Activated naive CD8-positive, alpha-beta T cell treated with anti-CD3 and anti-CD28 coated beads for 36 hours (primary cell): ENCODE measurements at regions not wholly inside any gene's neighbourhood (a gene's known extent, or its start where the extent isn't known, plus 50 kb on each side); places are given as distances from the start of the nearest gene placed in this dataset.
"Not testable (repeated sequence)": the region's sequence is repeated elsewhere in the genome, so short reads cannot be mapped to it uniquely, and the experiment has no call there.

Experiments
- DNase-seq: peaks from one replicate; pipeline ENCODE4 v3.0.0; 2021
- H3K27ac Mint-ChIP-seq: one replicate; pipeline ENCODE4 v1.8.0; 2022; ENCODE audit warnings: mild to moderate bottlenecking, moderate library complexity, mixed read lengths
- H3K27me3 Mint-ChIP-seq: one replicate; pipeline ENCODE4 v1.8.0; 2022; ENCODE audit warnings: mild to moderate bottlenecking, mixed read lengths
- H3K36me3 Mint-ChIP-seq: one replicate; pipeline ENCODE4 v1.8.0; 2021; ENCODE audit warnings: mild to moderate bottlenecking, mixed read lengths
- H3K4me1 Mint-ChIP-seq: one replicate; pipeline ENCODE4 v1.8.0; 2021; ENCODE audit warnings: mixed read lengths
- H3K4me3 Mint-ChIP-seq: one replicate; pipeline ENCODE4 v1.8.0; 2022; ENCODE audit warnings: mild to moderate bottlenecking, moderate library complexity, mixed read lengths
- H3K9me3 Mint-ChIP-seq: one replicate; pipeline ENCODE4 v1.8.0; 2022; ENCODE audit warnings: mixed read lengths

- no peak for DNase-seq
- no peaks in the 10 kb centered on the region for H3K36me3 Mint-ChIP-seq
- H3K4me1 Mint-ChIP-seq, result no peaks in the 10 kb centered on the region
- no peaks in the 10 kb centered on the region for H3K9me3 Mint-ChIP-seq
- no peaks in the 10 kb centered on the region for H3K27me3 Mint-ChIP-seq
- H3K27ac Mint-ChIP-seq, result no peak overlapping the region
- no peak overlapping the region for H3K4me3 Mint-ChIP-seq
These were observed 375.4 kb downstream of the COL11A1 start for GRCh38 chr1:102732927-102733326.

GRCh38 chr1:102726417-102726816, 381.9 kb downstream of the COL11A1 start:
- H3K9me3 Mint-ChIP-seq, result no peaks in the 10 kb centered on the region
- no peaks in the 10 kb centered on the region for H3K4me1 Mint-ChIP-seq
- H3K27ac Mint-ChIP-seq, result no peak overlapping the region
- H3K27me3 Mint-ChIP-seq, result no peaks in the 10 kb centered on the region
- H3K4me3 Mint-ChIP-seq, result no peak overlapping the region
- no peak for DNase-seq
- H3K36me3 Mint-ChIP-seq, result no peaks in the 10 kb centered on the region

GRCh38 chr1:102724741-102725140, 383.6 kb downstream of the COL11A1 start:
- no peak for DNase-seq
- Mint-ChIP-seq H3K36me3 (no peaks in the 10 kb centered on the region), H3K27me3 (no peaks in the 10 kb centered on the region), H3K9me3 (no peaks in the 10 kb centered on the region), H3K4me3 (no peak overlapping the region), H3K4me1 (no peaks in the 10 kb centered on the region), H3K27ac (no peak overlapping the region)

- H3K27ac Mint-ChIP-seq, result no peak overlapping the region
- no peaks in the 10 kb centered on the region for H3K4me1 Mint-ChIP-seq
- no peaks in the 10 kb centered on the region for H3K27me3 Mint-ChIP-seq
- no peaks in the 10 kb centered on the region for H3K9me3 Mint-ChIP-seq
- DNase-seq, result no peak
- no peak overlapping the region for H3K4me3 Mint-ChIP-seq
- no peaks in the 10 kb centered on the region for H3K36me3 Mint-ChIP-seq
These were observed 393.2 kb downstream of the COL11A1 start for GRCh38 chr1:102715150-102715549.

- no peaks in the 10 kb centered on the region for H3K36me3 Mint-ChIP-seq
These were observed 408.8 kb downstream of the COL11A1 start for GRCh38 chr1:102699524-102699923.

GRCh38 chr1:102693345-102693744, 415.0 kb downstream of the COL11A1 start:
- no peak for DNase-seq
- peaks cover 5% of the 10 kb centered on the region for H3K9me3 Mint-ChIP-seq
- H3K36me3 Mint-ChIP-seq, result no peaks in the 10 kb centered on the region
- no peak overlapping the region for H3K4me3 Mint-ChIP-seq
- H3K4me1 Mint-ChIP-seq, result no peaks in the 10 kb centered on the region
- no peaks in the 10 kb centered on the region for H3K27me3 Mint-ChIP-seq
- H3K27ac Mint-ChIP-seq, result no peak overlapping the region

More at GRCh38 chr1:102699524-102699923, 408.8 kb downstream of the COL11A1 start:
- no peaks in the 10 kb centered on the region for H3K4me1 Mint-ChIP-seq
- H3K27ac Mint-ChIP-seq, result no peak overlapping the region
- DNase-seq, result no peak
- peaks cover 1% of the 10 kb centered on the region for H3K9me3 Mint-ChIP-seq
- no peaks in the 10 kb centered on the region for H3K27me3 Mint-ChIP-seq
- H3K4me3 Mint-ChIP-seq, result no peak overlapping the region

GRCh38 chr1:102691592-102692090, 416.7 kb downstream of the COL11A1 start:
- Mint-ChIP-seq H3K36me3 (no peaks in the 10 kb centered on the region), H3K27ac (no peak overlapping the region), H3K27me3 (no peaks in the 10 kb centered on the region), H3K4me1 (no peaks in the 10 kb centered on the region), H3K9me3 (peaks cover 8% of the 10 kb centered on the region), H3K4me3 (no peak overlapping the region)
- no peak for DNase-seq

- Mint-ChIP-seq H3K27ac (no peak overlapping the region), H3K9me3 (peaks cover 3% of the 10 kb centered on the region), H3K4me1 (no peaks in the 10 kb centered on the region), H3K4me3 (no peak overlapping the region), H3K27me3 (no peaks in the 10 kb centered on the region), H3K36me3 (no peaks in the 10 kb centered on the region)
- DNase-seq, result no peak
These were observed 420.9 kb downstream of the COL11A1 start for GRCh38 chr1:102687383-102687782.

GRCh38 chr1:102661481-102661880, 446.8 kb downstream of the COL11A1 start:
- Mint-ChIP-seq H3K4me1 (no peaks in the 10 kb centered on the region), H3K27ac (no peak overlapping the region), H3K36me3 (no peaks in the 10 kb centered on the region), H3K4me3 (no peak overlapping the region), H3K27me3 (no peaks in the 10 kb centered on the region), H3K9me3 (no peaks in the 10 kb centered on the region)
- DNase-seq, result no peak

- DNase-seq, H3K4me1 Mint-ChIP-seq, H3K4me3 Mint-ChIP-seq, H3K36me3 Mint-ChIP-seq, H3K9me3 Mint-ChIP-seq, H3K27me3 Mint-ChIP-seq, H3K27ac Mint-ChIP-seq: not testable (repeated sequence)
These were observed 448.3 kb downstream of the COL11A1 start for GRCh38 chr1:102659876-102660483.

GRCh38 chr1:102655034-102655433, 453.3 kb downstream of the COL11A1 start:
- Mint-ChIP-seq H3K4me3 (no peak overlapping the region), H3K27me3 (no peaks in the 10 kb centered on the region), H3K36me3 (no peaks in the 10 kb centered on the region), H3K27ac (no peak overlapping the region), H3K9me3 (no peaks in the 10 kb centered on the region), H3K4me1 (no peaks in the 10 kb centered on the region)
- DNase-seq, result no peak

GRCh38 chr1:102640872-102641271, 467.4 kb downstream of the COL11A1 start:
- H3K36me3 Mint-ChIP-seq, result no peaks in the 10 kb centered on the region
- H3K4me3 Mint-ChIP-seq, result no peak overlapping the region
- H3K9me3 Mint-ChIP-seq, result peaks cover 1% of the 10 kb centered on the region
- no peak overlapping the region for H3K27ac Mint-ChIP-seq
- H3K27me3 Mint-ChIP-seq, result no peaks in the 10 kb centered on the region
- DNase-seq, result no peak
- H3K4me1 Mint-ChIP-seq, result no peaks in the 10 kb centered on the region

GRCh38 chr1:102640312-102640711, 468.0 kb downstream of the COL11A1 start:
- H3K36me3 Mint-ChIP-seq, result no peaks in the 10 kb centered on the region

GRCh38 chr1:102631691-102632090, 476.6 kb downstream of the COL11A1 start:
- DNase-seq, result no peak
- Mint-ChIP-seq H3K4me3 (no peak overlapping the region), H3K36me3 (no peaks in the 10 kb centered on the region), H3K27me3 (no peaks in the 10 kb centered on the region), H3K4me1 (no peaks in the 10 kb centered on the region), H3K9me3 (no peaks in the 10 kb centered on the region), H3K27ac (no peak overlapping the region)

More at GRCh38 chr1:102640312-102640711, 468.0 kb downstream of the COL11A1 start:
- no peaks in the 10 kb centered on the region for H3K27me3 Mint-ChIP-seq
- no peak for DNase-seq
- H3K9me3 Mint-ChIP-seq, result peaks cover 1% of the 10 kb centered on the region
- H3K4me1 Mint-ChIP-seq, result no peaks in the 10 kb centered on the region
- H3K4me3 Mint-ChIP-seq, result no peak overlapping the region
- no peak overlapping the region for H3K27ac Mint-ChIP-seq

- DNase-seq, result no peak
- peaks cover 2% of the 10 kb centered on the region for H3K9me3 Mint-ChIP-seq
- no peak overlapping the region for H3K4me3 Mint-ChIP-seq
- H3K27ac Mint-ChIP-seq, result no peak overlapping the region
- no peaks in the 10 kb centered on the region for H3K27me3 Mint-ChIP-seq
- H3K4me1 Mint-ChIP-seq, result no peaks in the 10 kb centered on the region
- no peaks in the 10 kb centered on the region for H3K36me3 Mint-ChIP-seq
These were observed 478.3 kb downstream of the COL11A1 start for GRCh38 chr1:102630041-102630440.

GRCh38 chr1:102628109-102628613, 480.2 kb downstream of the COL11A1 start:
- Mint-ChIP-seq H3K9me3 (peaks cover 2% of the 10 kb centered on the region), H3K4me3 (no peak overlapping the region), H3K27ac (no peak overlapping the region), H3K4me1 (no peaks in the 10 kb centered on the region), H3K36me3 (no peaks in the 10 kb centered on the region), H3K27me3 (no peaks in the 10 kb centered on the region)
- DNase-seq, result no peak
